ENCODE measurements at regions not wholly inside any gene's neighbourhood (a gene's known extent, or its start where the extent isn't known, plus 50 kb on each side); places are given as distances from the start of the nearest gene placed in this dataset.

DNA sequence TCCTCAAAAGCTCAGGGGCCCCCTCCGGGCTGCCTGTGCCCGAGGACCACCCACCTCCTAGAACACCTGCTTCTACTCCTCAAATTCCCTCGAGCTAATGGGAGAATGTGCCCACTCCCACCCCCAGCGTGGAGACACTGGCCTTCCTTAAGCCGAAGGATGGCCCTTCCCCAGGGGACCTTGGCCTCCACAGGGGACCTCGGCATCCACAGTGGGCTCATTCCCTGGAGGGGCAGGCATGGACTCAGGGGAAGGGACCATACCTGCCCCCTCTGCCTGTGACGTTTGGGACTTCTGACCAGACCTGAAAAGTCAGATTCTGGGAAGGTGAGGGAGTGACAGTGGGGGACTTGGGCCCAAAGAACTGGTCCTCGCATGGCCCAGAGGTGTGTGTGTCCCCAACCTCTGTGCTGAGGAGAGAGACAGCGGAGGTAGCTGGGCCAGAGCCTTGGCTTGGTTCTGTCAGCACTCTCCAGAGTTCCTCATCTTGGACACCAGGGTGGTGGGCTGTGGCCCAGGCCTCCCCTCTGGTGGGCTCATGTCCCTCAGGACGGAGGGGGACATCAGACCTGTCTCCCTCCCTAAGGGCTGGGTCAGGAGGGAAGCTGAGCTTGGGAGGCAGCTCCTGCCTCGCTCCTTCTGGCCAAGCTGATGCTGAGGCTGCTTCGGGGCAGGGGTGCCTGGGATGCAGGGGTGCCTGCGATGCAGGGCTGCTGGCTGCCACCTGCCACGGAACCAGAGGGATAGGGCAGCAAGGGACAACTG is 240.4 kb downstream of the HAUS1 start:
- TF ChIP-seq, protein P1, sequence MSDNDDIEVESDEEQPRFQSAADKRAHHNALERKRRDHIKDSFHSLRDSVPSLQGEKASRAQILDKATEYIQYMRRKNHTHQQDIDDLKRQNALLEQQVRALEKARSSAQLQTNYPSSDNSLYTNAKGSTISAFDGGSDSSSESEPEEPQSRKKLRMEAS (IDR thresholded peaks at IDR 0.05; ENCODE audit: low read depth, low read length): no peak
- TF ChIP-seq CTCF (IDR thresholded peaks at IDR 0.05; ENCODE audit: low read depth, low read length): no peak
- TF ChIP-seq MYC (IDR thresholded peaks at IDR 0.05; ENCODE audit: low read depth, low read length): no peak
- no peak for TF ChIP-seq POLR2A (IDR thresholded peaks at IDR 0.05; ENCODE audit: extremely low read depth, insufficient read length)
- DNase-seq (ENCODE audit: low read depth): no peak
- H3K4me3 ChIP-seq (ENCODE audit: low read depth, low read length): no peak overlapping the region

- no peak overlapping the region for H3K4me3 ChIP-seq (ENCODE audit: low read depth, low read length)
- TF ChIP-seq POLR2A (IDR thresholded peaks at IDR 0.05; ENCODE audit: extremely low read depth, insufficient read length): no peak
- TF ChIP-seq, protein P1 (IDR thresholded peaks at IDR 0.05; ENCODE audit: low read depth, low read length): no peak
- no peak for TF ChIP-seq CTCF (IDR thresholded peaks at IDR 0.05; ENCODE audit: low read depth, low read length)
- no peak for TF ChIP-seq MYC (IDR thresholded peaks at IDR 0.05; ENCODE audit: low read depth, low read length)
Observed at GRCh38 chr18:46345181-46345465, 240.9 kb downstream of the HAUS1 start.

DNA sequence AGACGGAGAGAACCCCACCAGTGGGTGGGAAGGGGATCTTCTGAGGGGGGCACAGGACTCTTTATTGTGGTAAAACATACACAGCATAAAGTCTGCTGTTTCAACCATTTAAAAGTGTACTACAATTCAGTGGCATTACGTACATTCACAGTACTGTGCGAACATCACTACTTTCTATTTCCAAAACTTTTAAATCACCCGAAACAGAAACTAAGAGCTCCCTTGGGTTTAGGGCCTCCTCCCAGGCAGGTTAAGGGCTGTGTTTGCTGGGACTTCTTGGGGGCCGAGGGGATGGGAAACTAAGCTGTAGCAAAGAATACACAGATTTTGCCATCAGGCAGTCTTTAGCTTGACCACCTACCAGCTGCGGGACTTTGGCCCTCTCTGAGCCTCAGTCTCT is 242.0 kb downstream of the HAUS1 start:
- no peak overlapping the region for H3K4me3 ChIP-seq (ENCODE audit: low read depth, low read length)
- no peak for DNase-seq (ENCODE audit: low read depth)
- no peak for TF ChIP-seq POLR2A (IDR thresholded peaks at IDR 0.05; ENCODE audit: extremely low read depth, insufficient read length)
- TF ChIP-seq, protein P1 (IDR thresholded peaks at IDR 0.05; ENCODE audit: low read depth, low read length): no peak
- TF ChIP-seq MYC (IDR thresholded peaks at IDR 0.05; ENCODE audit: low read depth, low read length): no peak
- TF ChIP-seq CTCF (IDR thresholded peaks at IDR 0.05; ENCODE audit: low read depth, low read length): no peak

More at GRCh38 chr18:46345181-46345465, 240.9 kb downstream of the HAUS1 start:
- no peak for DNase-seq (ENCODE audit: low read depth)

DNA sequence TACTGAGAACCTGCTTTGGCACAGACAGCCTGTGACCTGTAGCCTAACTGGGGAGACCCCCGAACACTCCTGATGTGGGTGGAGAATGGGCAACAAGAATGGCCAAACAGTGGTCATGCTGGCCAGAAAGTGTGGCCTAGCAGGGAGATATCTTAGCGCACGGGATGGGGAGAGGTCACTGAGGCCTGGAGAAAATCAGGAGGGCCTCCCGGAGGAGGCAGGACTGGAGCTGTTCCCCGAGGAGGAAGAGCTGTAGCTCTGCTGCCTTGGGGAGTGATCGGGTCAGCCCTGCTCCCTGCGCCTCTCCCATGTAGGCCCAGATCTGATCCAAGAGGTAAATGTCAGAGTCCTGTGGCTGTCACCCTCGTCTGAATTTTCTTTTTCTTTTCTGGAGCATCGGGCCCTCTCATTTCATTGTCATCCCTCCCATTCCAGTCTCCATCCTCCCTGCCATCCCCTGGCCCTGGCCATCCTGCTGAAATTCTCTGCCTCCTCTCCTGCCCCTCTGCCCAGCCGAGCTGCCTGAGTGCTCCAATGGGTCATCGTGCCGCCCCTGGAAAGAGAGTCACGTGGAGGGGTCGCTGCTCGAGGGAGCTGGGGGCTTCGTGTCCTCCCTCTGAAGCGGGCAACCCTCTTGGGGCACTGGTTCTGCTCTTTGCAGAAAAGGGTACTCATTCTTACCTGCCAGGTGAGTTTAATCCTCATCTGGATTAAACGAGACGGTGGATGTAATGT is 242.9 kb downstream of the HAUS1 start:
- no peak for TF ChIP-seq MYC (IDR thresholded peaks at IDR 0.05; ENCODE audit: low read depth, low read length)
- TF ChIP-seq, protein P1 (IDR thresholded peaks at IDR 0.05; ENCODE audit: low read depth, low read length): no peak
- H3K4me3 ChIP-seq (ENCODE audit: low read depth, low read length): no peak overlapping the region
- DNase-seq (ENCODE audit: low read depth): no peak

DNA sequence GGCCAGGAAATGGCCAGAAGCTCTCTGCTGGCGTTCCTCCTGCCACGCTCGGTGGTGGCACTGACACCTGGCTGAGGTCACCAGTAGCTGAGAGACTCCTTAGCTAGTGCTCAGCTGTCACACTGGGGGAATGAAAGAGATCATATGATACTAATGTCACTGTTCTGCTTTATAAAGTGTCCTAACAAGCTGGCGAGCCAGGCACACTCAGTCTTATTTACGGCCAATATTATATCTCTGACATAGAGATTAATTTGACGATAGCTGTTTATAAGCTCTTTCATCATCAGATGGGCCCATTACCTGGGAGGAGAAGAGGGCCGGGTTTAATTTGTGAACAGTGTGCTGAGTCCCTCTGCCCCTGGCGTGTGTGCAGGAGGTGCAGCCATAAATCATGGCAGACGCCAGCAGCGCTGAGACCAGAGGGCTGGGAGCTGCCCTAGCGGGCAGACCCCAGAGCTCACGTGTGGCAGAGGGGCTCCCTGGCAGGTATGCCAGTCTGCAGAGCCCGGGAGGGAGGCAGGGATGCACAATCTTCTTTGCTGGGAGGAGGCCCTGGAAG is 246.5 kb downstream of the HAUS1 start:
- no peak for DNase-seq (ENCODE audit: low read depth)
- H3K4me3 ChIP-seq (ENCODE audit: low read depth, low read length): no peak overlapping the region
- TF ChIP-seq, protein P1 (IDR thresholded peaks at IDR 0.05; ENCODE audit: low read depth, low read length): no peak
- TF ChIP-seq CTCF (IDR thresholded peaks at IDR 0.05; ENCODE audit: low read depth, low read length) (no peak), MYC (IDR thresholded peaks at IDR 0.05; ENCODE audit: low read depth, low read length) (no peak), POLR2A (IDR thresholded peaks at IDR 0.05; ENCODE audit: extremely low read depth, insufficient read length) (no peak)
